HG02870 (cell line): ENCODE measurements at regions not wholly inside any gene's neighbourhood (a gene's known extent, or its start where the extent isn't known, plus 50 kb on each side); places are given as distances from the start of the nearest gene placed in this dataset.
A peak's percentile ranks its signal among the peaks of the same experiment; 100 is the strongest.

Experiments used
- ATAC-seq: cut with Tn5 transposase; IDR thresholded peaks from one replicate; pipeline ENCODE4 v1.9.1; 2021; ENCODE audit warnings: mild to moderate bottlenecking, moderate library complexity; ENCODE audit not compliant: unreplicated experiment

DNA sequence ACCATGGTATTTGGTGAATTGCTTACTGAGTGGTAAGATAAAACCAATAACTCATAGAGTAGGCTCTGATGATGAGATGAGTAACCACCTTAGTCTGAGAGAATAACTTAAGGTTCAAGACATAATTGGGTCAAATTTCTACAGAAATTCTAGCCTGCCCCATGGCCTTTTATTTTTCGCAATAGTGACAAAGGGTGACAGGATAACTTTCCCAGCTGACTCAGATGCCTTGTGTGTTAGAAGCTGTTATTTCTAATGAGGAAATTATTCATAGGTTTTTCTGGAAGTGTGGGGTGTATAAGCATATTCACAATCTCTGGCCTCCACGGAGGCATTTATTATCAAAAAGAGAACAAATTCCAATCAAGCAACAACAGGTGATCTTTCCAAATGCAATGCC lies 159.0 kb downstream of the NUP35 start:
- no peak for ATAC-seq

DNA sequence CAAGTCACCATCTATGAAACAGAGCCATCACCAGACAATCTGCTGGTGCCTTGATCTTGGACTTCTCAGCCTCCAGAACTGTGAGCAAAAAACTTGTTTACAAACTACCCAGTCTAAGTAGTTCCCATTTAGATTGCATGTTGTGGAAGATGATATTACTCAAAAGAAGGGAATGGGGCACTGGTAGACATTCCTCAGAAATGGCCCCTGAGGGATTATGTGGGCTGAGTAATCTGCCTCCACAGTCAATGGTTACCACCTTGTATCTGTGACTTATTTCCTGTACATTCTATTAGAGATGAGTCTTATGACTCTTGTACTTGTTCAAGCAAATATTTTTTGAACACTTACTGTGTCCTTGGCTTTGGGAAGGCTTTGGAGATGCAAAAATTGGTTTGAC lies 160.4 kb downstream of the NUP35 start:
- no peak for ATAC-seq

DNA sequence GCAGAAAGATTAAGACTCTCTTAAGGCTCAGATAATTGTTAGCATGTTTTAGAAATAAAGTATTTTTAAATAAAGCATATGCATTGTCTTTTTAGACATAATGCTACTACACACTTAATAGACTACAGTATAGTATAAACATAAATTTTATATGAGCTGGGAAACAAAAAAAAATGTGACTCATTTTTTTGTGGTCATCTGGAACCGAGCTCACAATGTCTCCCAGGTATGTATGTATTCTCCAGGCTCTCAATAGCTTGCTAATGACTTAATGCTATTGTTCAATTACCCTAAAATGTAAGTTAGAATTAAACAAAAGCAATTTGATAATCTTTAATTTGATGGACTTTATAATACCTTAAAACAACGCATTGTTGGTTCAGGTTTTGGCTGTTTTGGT lies 167.2 kb downstream of the NUP35 start:
- no peak for ATAC-seq

DNA sequence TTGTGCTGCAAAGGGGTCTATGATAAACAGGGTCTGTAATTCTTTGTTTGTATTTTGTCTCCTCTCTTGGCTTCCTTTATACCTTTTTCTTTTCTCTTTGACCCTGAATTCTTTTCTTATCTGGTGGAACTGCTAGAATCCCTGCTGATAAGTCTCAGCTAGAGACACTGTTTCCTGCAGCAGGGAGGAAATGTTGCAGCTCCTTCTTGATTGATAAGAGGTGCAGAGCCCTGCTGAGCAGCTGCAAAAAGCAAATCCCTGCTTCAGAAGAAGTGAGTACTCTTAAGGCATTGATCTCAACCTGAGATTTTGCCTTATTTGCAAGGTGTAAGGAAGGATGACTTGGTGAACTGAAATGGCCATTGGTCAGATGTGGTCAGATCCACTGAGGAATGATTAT lies 167.8 kb downstream of the NUP35 start:
- no peak for ATAC-seq

DNA sequence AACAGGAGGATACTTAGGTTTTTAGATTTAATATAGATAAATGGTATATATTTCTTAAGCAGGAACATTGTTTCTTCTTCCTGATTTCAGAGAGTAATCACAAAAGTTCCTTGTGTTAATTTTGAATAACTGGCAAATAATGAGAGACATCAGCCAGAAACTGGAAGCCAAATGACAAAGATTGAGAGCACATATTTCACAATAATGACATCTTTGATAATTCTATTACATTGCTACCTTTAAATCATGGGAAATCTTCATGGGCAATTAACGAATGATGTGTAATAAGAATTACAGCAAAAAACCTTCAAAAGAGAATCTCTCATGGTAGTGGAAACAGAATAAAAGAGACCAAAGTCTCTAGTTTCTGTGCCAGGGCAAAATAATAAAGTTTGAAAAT lies 215.1 kb downstream of the NUP35 start:
- ATAC-seq: no peak

DNA sequence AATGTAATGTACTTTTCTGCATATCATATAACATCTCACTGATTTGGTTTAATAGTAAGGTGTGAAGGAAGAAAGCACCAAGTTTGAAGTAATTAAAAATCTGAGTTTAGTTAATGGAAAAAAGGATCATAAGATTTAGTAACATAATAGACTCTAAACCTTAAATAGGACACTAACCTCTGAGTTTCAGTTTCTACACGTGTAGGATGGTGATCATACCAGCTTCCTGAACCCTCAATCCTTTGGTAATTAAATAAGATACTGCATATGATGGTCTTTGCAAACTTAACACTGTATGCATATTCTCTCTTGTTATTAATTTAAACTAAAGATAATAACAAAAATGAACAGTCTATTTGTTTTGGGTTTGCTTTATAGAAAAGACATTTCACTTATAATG lies 216.8 kb downstream of the NUP35 start:
- ATAC-seq: no peak

DNA sequence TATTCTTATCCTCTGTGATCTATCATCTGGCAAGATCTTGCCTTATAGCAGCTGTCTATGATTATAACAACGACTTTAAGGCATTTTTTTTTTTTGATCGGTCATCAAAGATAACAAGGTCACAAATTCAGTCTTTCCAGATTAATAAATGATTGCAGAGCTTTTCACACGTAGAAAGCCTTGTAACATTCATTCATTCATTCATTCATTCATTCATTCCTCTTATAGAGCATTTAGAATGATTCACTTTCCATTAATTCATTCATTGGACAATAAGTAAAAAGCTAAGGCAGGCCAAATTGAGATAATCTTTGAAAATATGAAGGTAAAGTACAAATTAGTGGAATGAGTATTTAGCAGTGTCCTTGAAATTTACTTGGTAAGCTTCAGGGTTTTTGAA lies 223.7 kb downstream of the NUP35 start:
- ATAC-seq: no peak

DNA sequence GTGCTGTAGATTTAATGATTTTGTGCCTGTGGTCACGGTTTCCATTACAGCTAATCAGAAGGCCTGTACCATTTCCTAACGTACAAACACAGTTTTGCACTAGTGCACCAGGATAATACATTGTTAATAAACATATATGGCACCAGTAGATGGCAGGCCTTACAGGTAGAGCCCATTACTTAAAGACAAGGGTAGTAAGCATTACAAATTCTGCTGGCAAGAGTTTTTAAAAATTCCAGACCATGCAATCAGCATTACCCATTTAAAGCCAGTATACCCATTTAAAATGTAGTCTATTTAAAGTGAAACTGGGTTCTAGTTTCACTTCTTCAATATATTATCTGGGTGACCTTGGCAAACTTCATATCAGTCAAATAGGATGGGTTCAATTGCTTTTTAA lies 224.2 kb downstream of the NUP35 start:
- peak; percentile 56 for ATAC-seq

DNA sequence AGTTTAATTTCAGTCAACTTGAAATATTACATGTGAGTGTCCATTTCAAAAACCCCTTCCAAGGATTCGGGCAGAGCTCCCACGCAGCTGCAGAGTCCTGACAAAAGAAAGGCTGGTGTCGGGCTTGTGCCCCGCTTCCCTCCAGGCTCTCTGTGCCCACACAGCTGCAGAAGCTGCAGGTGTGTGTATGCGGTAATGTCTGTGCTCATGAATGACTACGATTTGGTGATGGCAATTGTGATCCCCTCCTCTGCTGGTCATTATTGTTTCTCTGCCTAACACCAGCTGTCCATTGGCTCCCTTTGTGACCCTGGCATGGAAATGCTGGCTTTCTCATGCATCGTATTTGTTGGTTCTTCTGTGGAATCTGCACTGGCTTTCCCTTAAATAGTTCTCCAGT lies 224.8 kb downstream of the NUP35 start:
- no peak for ATAC-seq

DNA sequence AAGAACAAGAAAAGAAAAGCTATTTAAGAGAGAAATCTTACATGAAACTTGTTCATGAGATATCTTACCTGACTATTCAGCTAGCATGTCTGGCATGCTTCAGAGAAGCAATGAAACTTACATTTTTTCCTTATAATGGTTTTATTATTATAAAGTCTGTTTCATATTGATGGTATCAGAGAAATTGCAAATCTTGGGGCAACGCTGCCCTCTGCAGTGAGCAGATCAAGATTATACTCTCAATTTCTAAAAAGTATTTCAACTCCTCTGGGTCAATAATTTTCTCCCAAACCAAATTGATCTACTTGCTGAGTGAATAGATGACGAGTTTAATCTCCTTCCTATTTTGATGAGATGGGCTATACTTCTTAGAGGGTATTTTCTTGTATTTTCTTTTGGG lies 235.6 kb downstream of the NUP35 start:
- no peak for ATAC-seq

DNA sequence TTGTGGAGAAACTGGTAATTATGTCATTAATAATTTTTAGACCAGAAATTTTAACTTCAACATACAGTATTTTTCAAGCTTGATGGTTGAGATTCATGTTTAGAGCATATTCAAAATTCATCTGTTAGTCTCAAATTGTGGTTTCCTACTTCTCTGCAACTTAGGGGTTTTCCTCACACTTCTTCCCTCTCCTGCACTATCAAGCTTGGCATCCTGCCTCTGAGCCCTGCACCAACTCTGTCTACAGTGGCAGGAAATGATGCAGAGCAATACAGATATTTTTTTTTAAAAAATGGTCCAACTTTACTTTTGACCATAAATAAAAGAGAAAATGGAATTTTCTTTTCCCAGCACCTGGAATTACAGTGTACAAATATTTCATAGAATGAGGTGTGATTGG lies 247.3 kb downstream of the NUP35 start:
- no peak for ATAC-seq

DNA sequence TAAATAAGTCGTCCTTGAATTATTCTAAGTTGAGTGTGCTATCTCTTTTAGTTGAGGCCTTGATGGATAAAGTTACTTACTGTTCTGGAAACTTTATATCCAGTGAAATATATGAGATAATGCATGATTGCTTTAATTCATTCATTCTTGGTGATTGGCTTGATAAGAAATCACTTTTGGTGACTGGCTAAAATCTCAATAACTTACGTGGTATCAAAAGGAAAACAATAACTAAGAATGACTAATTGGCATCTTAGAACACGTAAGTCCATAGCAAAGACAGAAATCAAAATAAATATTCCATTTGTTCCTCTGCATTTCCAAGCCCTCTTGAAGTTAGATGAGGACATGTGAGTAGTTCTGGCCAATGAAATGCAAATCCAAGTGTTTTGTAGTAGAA lies 251.6 kb downstream of the NUP35 start:
- ATAC-seq: no peak

DNA sequence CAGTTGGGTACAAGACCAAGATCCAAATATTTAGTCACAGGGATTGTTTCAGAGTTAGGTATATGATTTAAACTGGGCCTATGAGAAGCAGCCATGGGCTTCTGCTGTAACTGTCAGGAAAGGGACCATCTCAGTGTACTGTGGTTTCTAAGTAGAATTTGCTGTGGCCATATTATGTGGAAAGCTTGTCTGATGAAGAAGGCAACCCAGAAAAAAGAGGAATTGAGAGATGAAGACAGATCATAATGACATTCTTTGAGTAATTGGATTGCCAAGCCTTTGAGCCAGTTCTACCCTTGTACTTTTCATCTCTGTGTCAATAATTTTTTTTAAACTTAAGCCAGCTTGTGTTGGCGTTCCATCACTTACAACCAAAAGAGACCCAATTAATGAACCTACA lies 259.6 kb downstream of the NUP35 start:
- ATAC-seq: no peak

DNA sequence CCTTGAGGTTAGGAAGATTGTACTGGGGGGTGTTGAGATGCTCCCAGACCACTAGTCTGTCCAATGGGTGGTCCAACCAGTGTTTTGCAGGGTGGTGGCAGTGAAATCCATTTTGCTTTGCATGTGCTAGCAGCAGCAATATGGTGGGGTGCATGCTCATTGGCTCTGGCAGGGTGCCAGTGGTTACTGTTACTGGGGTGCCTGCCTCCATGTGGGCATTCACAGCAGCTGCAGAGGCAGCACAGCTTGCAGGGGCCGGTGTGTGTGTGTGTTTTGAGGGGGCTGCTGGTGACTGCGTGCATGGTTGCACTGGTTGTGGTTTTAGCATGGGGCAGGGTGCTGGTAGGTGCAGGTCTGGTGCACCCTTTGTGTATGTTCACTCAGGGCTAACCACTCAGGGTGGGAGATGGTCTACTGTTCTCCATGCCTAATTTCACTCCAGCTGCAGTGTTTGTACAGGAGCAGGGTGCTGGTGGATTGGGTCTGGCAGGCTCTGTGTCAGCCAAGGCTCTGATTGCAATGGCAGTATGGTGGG lies 265.4 kb downstream of the NUP35 start:
- ATAC-seq: no peak

DNA sequence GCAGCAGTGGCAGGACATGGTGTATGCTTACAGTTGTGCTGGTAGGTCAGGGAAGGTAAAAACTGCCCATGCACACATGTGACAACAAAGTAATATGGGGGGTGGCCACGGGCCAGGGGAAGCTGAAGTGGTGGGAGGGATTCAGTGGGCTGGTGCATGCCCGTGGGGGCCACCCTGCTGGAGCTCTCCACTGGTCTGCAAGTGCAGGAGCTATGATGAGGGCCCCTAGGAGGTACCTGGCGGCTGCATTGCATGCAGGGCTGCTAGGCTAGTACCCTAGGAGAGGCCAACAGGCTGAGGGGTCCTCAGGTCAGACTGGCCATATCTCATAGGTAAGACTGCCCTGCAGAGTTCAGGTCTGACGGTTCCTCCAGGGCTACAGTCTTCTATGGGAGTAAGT lies 265.9 kb downstream of the NUP35 start:
- no peak for ATAC-seq

DNA sequence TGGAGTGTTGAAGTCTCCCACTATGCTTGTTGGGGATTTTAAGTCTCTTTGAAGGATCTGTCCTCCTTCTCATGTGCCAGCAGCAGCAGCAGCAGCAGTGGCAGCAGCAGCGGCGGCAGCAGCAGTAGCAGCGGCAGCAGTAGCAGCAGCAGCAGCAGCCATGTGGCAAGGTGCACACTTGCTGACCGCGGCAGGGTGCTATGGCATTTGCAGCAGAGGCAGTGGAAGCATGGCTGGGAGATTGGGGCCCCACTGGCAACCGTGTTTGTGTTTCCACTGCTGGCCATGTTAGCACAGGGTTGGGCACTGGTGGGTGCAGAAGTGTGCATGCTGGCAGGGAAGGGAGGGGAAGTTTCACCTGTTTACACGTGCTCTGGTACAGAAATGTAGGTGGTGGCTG lies 280.1 kb downstream of the NUP35 start:
- ATAC-seq: no peak

DNA sequence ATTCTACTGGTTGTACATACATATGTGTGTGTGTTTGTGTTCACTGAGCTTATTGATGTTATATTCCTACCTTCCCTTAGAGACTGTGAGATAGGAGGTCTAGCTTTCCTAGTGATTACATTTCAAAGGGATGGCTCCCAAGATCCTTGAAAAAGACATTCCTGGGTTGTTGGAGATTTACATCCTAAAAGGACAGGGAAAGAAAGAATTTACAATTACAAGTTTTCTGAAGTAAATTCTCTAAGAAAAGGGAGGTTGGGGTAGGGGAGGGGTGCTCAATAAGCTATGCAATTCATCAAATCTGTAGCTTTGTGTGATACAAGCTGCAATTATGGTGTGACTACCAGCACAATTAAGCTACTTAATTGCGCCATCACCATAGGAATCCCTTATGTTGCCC lies 284.3 kb downstream of the NUP35 start:
- no peak for ATAC-seq

DNA sequence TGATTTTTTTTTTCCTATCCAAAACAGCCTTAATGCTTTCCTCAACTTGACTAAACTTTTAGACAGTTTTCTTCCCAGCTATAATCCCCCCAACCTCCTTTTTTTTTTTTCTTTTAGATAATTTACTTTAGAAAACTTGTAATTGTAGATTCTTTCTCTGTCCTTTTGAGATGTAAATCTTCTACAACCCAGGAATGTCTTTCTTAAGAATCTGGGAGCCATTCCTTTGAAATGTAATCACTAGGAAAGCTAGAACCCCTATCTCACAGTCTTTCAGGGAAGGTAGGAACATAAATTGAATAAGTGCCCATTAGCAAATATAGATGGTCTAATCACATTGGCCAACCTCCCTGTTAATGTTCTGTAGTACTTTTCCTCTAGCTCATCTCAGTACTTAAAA lies 285.4 kb downstream of the NUP35 start:
- ATAC-seq: no peak

DNA sequence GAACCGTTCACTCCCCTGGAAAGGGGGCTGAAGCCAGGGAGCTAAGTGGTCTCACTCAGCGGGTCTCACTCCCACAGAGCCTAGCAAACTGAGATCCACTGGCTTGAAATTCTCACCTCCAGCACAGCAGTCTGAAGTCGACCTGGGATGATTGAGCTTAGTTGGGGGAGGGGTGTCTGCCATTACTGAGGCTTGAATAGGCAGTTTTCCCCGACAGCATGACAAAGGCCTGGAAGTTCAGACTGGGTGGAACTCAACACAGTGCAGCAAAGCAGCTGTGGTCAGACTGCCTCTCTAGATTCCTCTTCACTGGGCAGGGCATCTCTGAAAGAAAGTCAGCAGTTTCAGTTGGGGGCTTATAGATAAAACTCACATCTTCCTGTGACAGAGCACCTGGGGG lies 292.5 kb downstream of the NUP35 start:
- ATAC-seq: no peak

DNA sequence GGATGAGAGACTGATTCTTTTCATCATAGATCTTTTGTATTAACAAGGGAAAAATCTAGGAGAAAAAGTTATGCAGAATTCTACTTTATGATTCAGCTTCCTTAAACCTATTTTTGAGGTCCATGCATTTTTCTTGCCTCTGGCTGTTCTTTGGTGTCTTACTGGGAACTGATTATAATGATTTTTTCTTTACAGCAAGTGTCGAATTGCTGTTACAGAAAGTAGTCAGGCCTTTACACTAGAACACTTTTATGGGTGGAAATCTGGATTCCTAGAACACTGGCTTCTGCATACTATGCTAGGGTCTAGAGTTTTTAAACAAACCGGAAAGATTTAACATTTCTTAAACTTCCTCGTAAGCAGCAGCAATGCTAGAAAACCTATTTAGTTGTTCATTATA lies 302.6 kb downstream of the NUP35 start:
- ATAC-seq: no peak

DNA sequence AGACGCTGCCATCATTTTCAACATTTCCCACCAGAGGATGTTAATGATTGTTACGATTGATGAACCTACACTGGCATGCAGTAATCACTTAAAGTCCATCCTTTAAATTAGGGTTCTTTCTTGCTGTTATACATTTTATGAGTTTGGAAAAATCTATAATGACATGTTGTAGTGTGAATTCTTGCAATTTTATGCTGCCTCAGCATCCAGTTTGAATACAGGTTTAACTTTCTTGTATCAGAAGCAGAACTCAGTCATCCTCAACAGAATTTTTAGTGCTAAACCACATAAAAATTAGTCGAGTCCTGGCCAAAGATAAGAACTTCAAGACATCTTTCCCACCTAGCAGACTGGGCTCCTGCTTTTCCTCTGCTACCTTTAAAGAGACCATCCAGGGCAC lies 303.3 kb downstream of the NUP35 start:
- ATAC-seq: no peak

DNA sequence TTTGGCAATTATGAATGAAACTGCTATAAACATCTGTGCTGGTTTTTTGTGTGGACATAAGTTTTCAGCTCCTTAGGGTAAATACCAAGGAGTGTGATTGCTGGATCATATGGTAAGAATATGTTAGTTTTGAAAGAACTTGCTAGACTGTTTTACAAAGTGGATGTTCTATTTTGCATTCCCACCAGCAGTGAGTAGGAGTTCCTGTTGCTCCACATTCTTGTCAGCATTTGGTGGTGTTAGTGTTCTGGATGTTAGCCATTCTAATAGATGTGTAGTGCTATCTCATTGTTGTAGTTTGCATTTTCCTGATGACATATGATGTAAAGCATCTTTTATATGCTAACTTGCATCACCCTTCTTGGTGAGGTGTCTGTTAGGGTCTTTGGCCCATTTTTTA lies 304.6 kb downstream of the NUP35 start:
- ATAC-seq: no peak

DNA sequence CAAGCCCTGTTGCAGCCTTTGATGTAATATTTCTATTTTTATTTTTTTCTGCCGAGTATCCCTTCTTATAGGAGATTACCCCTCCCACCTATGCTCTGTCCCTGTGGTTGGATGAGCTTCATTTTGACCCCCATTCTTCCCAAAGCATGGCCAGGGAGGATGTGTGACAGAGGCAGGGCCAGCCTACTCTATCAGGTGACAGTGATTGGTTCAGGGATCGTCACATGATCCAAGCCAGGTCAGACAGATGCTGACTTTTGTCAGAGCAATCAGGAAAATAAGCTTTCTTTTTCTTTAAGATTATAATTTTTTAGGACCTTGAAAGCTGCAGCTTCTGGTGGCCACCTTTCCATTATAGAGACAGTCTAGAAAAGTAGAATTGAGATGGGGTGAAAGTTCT lies 314.3 kb downstream of the NUP35 start:
- ATAC-seq: no peak

DNA sequence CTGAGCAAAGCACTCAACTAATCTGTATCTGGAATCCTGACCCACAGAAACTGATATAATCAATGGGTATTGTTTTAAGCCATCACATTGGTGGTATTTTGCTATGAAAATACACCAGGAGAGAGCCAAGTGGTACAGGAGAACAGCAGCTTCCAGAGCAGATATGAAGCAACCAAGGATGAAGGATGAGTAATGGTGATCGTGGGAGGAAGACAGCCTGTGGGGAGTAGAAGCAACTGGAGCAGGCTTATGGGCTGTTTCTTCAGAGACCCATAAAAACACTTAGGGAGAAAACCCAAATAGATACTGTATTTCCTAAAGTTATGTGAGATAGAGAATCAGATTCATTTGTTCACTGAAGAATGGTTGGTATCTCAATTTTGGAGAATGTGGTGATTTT lies 330.8 kb downstream of the NUP35 start:
- no peak for ATAC-seq
